Cerebellar cortex (tissue), 1 donor: ENCODE measurements at regions not wholly inside any gene's neighbourhood (a gene's known extent, or its start where the extent isn't known, plus 50 kb on each side); places are given as distances from the start of the nearest gene placed in this dataset.

Source experiments
- DNase-seq: peaks from one replicate; pipeline ENCODE4 v3.0.0-alpha.2; 2015; ENCODE audit warnings: low spot score

- no peak for DNase-seq
Measured at GRCh38 chr18:40558706-40559392, 1396.2 kb upstream of the PIK3C3 start.

GRCh38 chr18:40555914-40556313 lies 1399.1 kb upstream of the PIK3C3 start:
- no peak for DNase-seq

- DNase-seq = no peak
Measured at GRCh38 chr18:40553029-40553428, 1402.0 kb upstream of the PIK3C3 start.

GRCh38 chr18:40546875-40547274 lies 1408.2 kb upstream of the PIK3C3 start:
- DNase-seq = peak; percentile 7

GRCh38 chr18:40534723-40535122 lies 1420.3 kb upstream of the PIK3C3 start:
- DNase-seq = no peak

GRCh38 chr18:40532046-40532445 lies 1423.0 kb upstream of the PIK3C3 start:
- DNase-seq = no peak

- no peak for DNase-seq
Measured at GRCh38 chr18:40531051-40531450, 1424.0 kb upstream of the PIK3C3 start.

- no peak for DNase-seq
Measured at GRCh38 chr18:40529478-40529877, 1425.6 kb upstream of the PIK3C3 start.

GRCh38 chr18:40524881-40525280 lies 1430.2 kb upstream of the PIK3C3 start:
- no peak for DNase-seq

- DNase-seq = no peak
Measured at GRCh38 chr18:40523287-40523686, 1431.7 kb upstream of the PIK3C3 start.

GRCh38 chr18:40501026-40501425 lies 1454.0 kb upstream of the PIK3C3 start:
- DNase-seq = no peak

- no peak for DNase-seq
Measured at GRCh38 chr18:40494603-40495002, 1460.4 kb upstream of the PIK3C3 start.

GRCh38 chr18:40493316-40493715 lies 1461.7 kb upstream of the PIK3C3 start:
- DNase-seq = no peak

- no peak for DNase-seq
Measured at GRCh38 chr18:40489301-40489700, 1465.7 kb upstream of the PIK3C3 start.

- no peak for DNase-seq
Measured at GRCh38 chr18:40485318-40485717, 1469.7 kb upstream of the PIK3C3 start.

GRCh38 chr18:40473221-40474029 lies 1481.6 kb upstream of the PIK3C3 start:
- DNase-seq = peak; percentile 25

- peak; percentile 49 for DNase-seq
Measured at GRCh38 chr18:40470723-40471122, 1484.3 kb upstream of the PIK3C3 start.

GRCh38 chr18:40469851-40470250 lies 1485.2 kb upstream of the PIK3C3 start:
- DNase-seq = peak; percentile 91

GRCh38 chr18:40469316-40469715 lies 1485.7 kb upstream of the PIK3C3 start:
- DNase-seq = peak; percentile 25

- no peak for DNase-seq
Measured at GRCh38 chr18:40464032-40464431, 1491.0 kb upstream of the PIK3C3 start.

GRCh38 chr18:40453903-40454302 lies 1501.1 kb upstream of the PIK3C3 start:
- DNase-seq = no peak

- DNase-seq = no peak
Measured at GRCh38 chr18:40452599-40452998, 1502.4 kb upstream of the PIK3C3 start.

GRCh38 chr18:40450751-40451150 lies 1504.3 kb upstream of the PIK3C3 start:
- DNase-seq = no peak

- no peak for DNase-seq
Measured at GRCh38 chr18:40447820-40448219, 1507.2 kb upstream of the PIK3C3 start.
